WI38 (cell line): ENCODE measurements at regions not wholly inside any gene's neighbourhood (a gene's known extent, or its start where the extent isn't known, plus 50 kb on each side); places are given as distances from the start of the nearest gene placed in this dataset.

Experiments
- H3K4me3 ChIP-seq: 2 replicates; pipeline ENCODE4 v1.5.1; 2011; ENCODE audit warnings: low read depth, mild to moderate bottlenecking, control low read depth, low read length
- CTCF ChIP-seq: IDR thresholded peaks from 2 replicates; pipeline ENCODE4 v1.5.1; 2012; ENCODE audit warnings: low read depth, mild to moderate bottlenecking, control low read depth, low read length

GRCh38 chr10:10513067-10513466, 504.6 kb upstream of the CELF2 start:
- no peak overlapping the region for H3K4me3 ChIP-seq
- no peak for TF ChIP-seq CTCF

GRCh38 chr10:10513898-10514297, 503.8 kb upstream of the CELF2 start:
- no peak overlapping the region for H3K4me3 ChIP-seq
- TF ChIP-seq CTCF = no peak

GRCh38 chr10:10514797-10515196, 502.9 kb upstream of the CELF2 start:
- H3K4me3 ChIP-seq = no peak overlapping the region
- no peak for TF ChIP-seq CTCF

GRCh38 chr10:10515479-10516204, 502.0 kb upstream of the CELF2 start:
- no peak for TF ChIP-seq CTCF
- no peak overlapping the region for H3K4me3 ChIP-seq

- TF ChIP-seq CTCF = no peak
- H3K4me3 ChIP-seq = no peak overlapping the region
These were observed 501.1 kb upstream of the CELF2 start for GRCh38 chr10:10516346-10517130.

GRCh38 chr10:10517866-10518265, 499.8 kb upstream of the CELF2 start:
- TF ChIP-seq CTCF = no peak
- H3K4me3 ChIP-seq = no peak overlapping the region

- H3K4me3 ChIP-seq = no peak overlapping the region
- TF ChIP-seq CTCF = no peak
These were observed 498.0 kb upstream of the CELF2 start for GRCh38 chr10:10519674-10520073.
